G401.6 (cell line): ENCODE measurements at regions not wholly inside any gene's neighbourhood (a gene's known extent, or its start where the extent isn't known, plus 50 kb on each side); places are given as distances from the start of the nearest gene placed in this dataset.

Experiments
- FAIRE-seq: peaks from 2 replicates; lab custom pipeline; 2012; peaks lifted over from hg19 to GRCh38; lab: Jason Lieb, UNC

- no peak for FAIRE-seq
Measured at GRCh38 chr10:107498983-107499382, 334.5 kb upstream of the SORCS1 start.

- no peak for FAIRE-seq
Measured at GRCh38 chr10:107497024-107497423, 332.5 kb upstream of the SORCS1 start.

- no peak for FAIRE-seq
Measured at GRCh38 chr10:107496594-107496993, 332.1 kb upstream of the SORCS1 start.

GRCh38 chr10:107492389-107492788 lies 327.9 kb upstream of the SORCS1 start:
- no peak for FAIRE-seq

- FAIRE-seq: no peak
Measured at GRCh38 chr10:107490389-107490788, 325.9 kb upstream of the SORCS1 start.

- FAIRE-seq: no peak
Measured at GRCh38 chr10:107487284-107487683, 322.8 kb upstream of the SORCS1 start.

GRCh38 chr10:107485019-107485418 lies 320.5 kb upstream of the SORCS1 start:
- FAIRE-seq: no peak

- FAIRE-seq: no peak
Measured at GRCh38 chr10:107481881-107482280, 317.4 kb upstream of the SORCS1 start.

GRCh38 chr10:107481224-107481623 lies 316.7 kb upstream of the SORCS1 start:
- no peak for FAIRE-seq

- no peak for FAIRE-seq
Measured at GRCh38 chr10:107480781-107481180, 316.3 kb upstream of the SORCS1 start.

GRCh38 chr10:107477266-107477665 lies 312.8 kb upstream of the SORCS1 start:
- FAIRE-seq: no peak

GRCh38 chr10:107476408-107476807 lies 311.9 kb upstream of the SORCS1 start:
- no peak for FAIRE-seq

GRCh38 chr10:107474650-107475049 lies 310.1 kb upstream of the SORCS1 start:
- FAIRE-seq: no peak

- FAIRE-seq: no peak
Measured at GRCh38 chr10:107473225-107473624, 308.7 kb upstream of the SORCS1 start.

- FAIRE-seq: no peak
Measured at GRCh38 chr10:107471911-107472310, 307.4 kb upstream of the SORCS1 start.

- no peak for FAIRE-seq
Measured at GRCh38 chr10:107453561-107453960, 289.1 kb upstream of the SORCS1 start.

- no peak for FAIRE-seq
Measured at GRCh38 chr10:107451047-107451446, 286.5 kb upstream of the SORCS1 start.

GRCh38 chr10:107450056-107450455 lies 285.6 kb upstream of the SORCS1 start:
- FAIRE-seq: no peak

- FAIRE-seq: no peak
Measured at GRCh38 chr10:107444443-107444842, 279.9 kb upstream of the SORCS1 start.

- FAIRE-seq: no peak
Measured at GRCh38 chr10:107443813-107444212, 279.3 kb upstream of the SORCS1 start.

GRCh38 chr10:107443326-107443725 lies 278.8 kb upstream of the SORCS1 start:
- FAIRE-seq: no peak

- FAIRE-seq: no peak
Measured at GRCh38 chr10:107442035-107442505, 277.6 kb upstream of the SORCS1 start.

- no peak for FAIRE-seq
Measured at GRCh38 chr10:107440741-107441140, 276.2 kb upstream of the SORCS1 start.

GRCh38 chr10:107437921-107438320 lies 273.4 kb upstream of the SORCS1 start:
- FAIRE-seq: no peak

GRCh38 chr10:107436568-107436967 lies 272.1 kb upstream of the SORCS1 start:
- no peak for FAIRE-seq
